ENCODE measurements at regions not wholly inside any gene's neighbourhood (a gene's known extent, or its start where the extent isn't known, plus 50 kb on each side); places are given as distances from the start of the nearest gene placed in this dataset.

GRCh38 chr2:199572571-199572970 is 114.8 kb upstream of the SATB2 start:
- Histone ChIP-seq H3K36me3 (ENCODE audit: control insufficient read depth, insufficient read depth, low read length) (no peaks in the 10 kb centered on the region), H3K4me3 (ENCODE audit: low read depth, low read length) (no peak overlapping the region), H3K4me1 (no peaks in the 10 kb centered on the region)

GRCh38 chr2:199570934-199571333 is 113.2 kb upstream of the SATB2 start:
- H3K27ac ChIP-seq = no peak overlapping the region
- TF ChIP-seq CTCF (IDR thresholded peaks at IDR 0.05) = no peak
- no peaks in the 10 kb centered on the region for H3K4me1 ChIP-seq
- H3K4me3 ChIP-seq (ENCODE audit: low read depth, low read length) = no peak overlapping the region
- no peak overlapping the region for H2AFZ ChIP-seq
- H3K4me2 ChIP-seq (ENCODE audit: low read length) = no peak overlapping the region
- no peaks in the 10 kb centered on the region for H3K27me3 ChIP-seq (ENCODE audit: control insufficient read depth, insufficient read depth, low read length)
- H3K9ac ChIP-seq = no peak overlapping the region
- no peaks in the 10 kb centered on the region for H3K79me2 ChIP-seq
- no peaks in the 10 kb centered on the region for H3K36me3 ChIP-seq (ENCODE audit: control insufficient read depth, insufficient read depth, low read length)
- H3K9me3 ChIP-seq (ENCODE audit: control insufficient read depth, low read length) = no peaks in the 10 kb centered on the region

More at GRCh38 chr2:199572571-199572970, 114.8 kb upstream of the SATB2 start:
- no peaks in the 10 kb centered on the region for H3K9me3 ChIP-seq (ENCODE audit: control insufficient read depth, low read length)
- no peaks in the 10 kb centered on the region for H3K79me2 ChIP-seq
- TF ChIP-seq CTCF (IDR thresholded peaks at IDR 0.05) = no peak
- no peak overlapping the region for H3K9ac ChIP-seq
- no peak overlapping the region for H2AFZ ChIP-seq
- H3K4me2 ChIP-seq (ENCODE audit: low read length) = no peak overlapping the region
- H3K27me3 ChIP-seq (ENCODE audit: control insufficient read depth, insufficient read depth, low read length) = no peaks in the 10 kb centered on the region
- H3K27ac ChIP-seq = no peak overlapping the region

GRCh38 chr2:199569336-199569735 is 111.6 kb upstream of the SATB2 start:
- Histone ChIP-seq H3K9me3 (ENCODE audit: control insufficient read depth, low read length) (no peaks in the 10 kb centered on the region), H3K36me3 (ENCODE audit: control insufficient read depth, insufficient read depth, low read length) (no peaks in the 10 kb centered on the region), H3K79me2 (no peaks in the 10 kb centered on the region), H3K4me2 (ENCODE audit: low read length) (no peak overlapping the region), H3K4me1 (no peaks in the 10 kb centered on the region), H3K27ac (no peak overlapping the region), H3K4me3 (ENCODE audit: low read depth, low read length) (no peak overlapping the region), H3K27me3 (ENCODE audit: control insufficient read depth, insufficient read depth, low read length) (no peaks in the 10 kb centered on the region), H2AFZ (no peak overlapping the region), H3K9ac (no peak overlapping the region)
- no peak for TF ChIP-seq CTCF (IDR thresholded peaks at IDR 0.05)

- no peak overlapping the region for H2AFZ ChIP-seq
- no peak for TF ChIP-seq CTCF (IDR thresholded peaks at IDR 0.05)
- H3K4me2 ChIP-seq (ENCODE audit: low read length) = no peak overlapping the region
- H3K27ac ChIP-seq = no peak overlapping the region
- H3K36me3 ChIP-seq (ENCODE audit: control insufficient read depth, insufficient read depth, low read length) = no peaks in the 10 kb centered on the region
- no peak overlapping the region for H3K9ac ChIP-seq
- H3K27me3 ChIP-seq (ENCODE audit: control insufficient read depth, insufficient read depth, low read length) = no peaks in the 10 kb centered on the region
- no peaks in the 10 kb centered on the region for H3K4me1 ChIP-seq
- no peak overlapping the region for H3K4me3 ChIP-seq (ENCODE audit: low read depth, low read length)
- H3K79me2 ChIP-seq = no peaks in the 10 kb centered on the region
- no peaks in the 10 kb centered on the region for H3K9me3 ChIP-seq (ENCODE audit: control insufficient read depth, low read length)
Observed at GRCh38 chr2:199558156-199558555, 100.4 kb upstream of the SATB2 start.

GRCh38 chr2:199556527-199557285 is 99.0 kb upstream of the SATB2 start:
- Histone ChIP-seq H3K27ac (no peak overlapping the region), H3K4me2 (ENCODE audit: low read length) (no peak overlapping the region), H2AFZ (no peak overlapping the region), H3K4me3 (ENCODE audit: low read depth, low read length) (no peak overlapping the region), H3K27me3 (ENCODE audit: control insufficient read depth, insufficient read depth, low read length) (no peaks in the 10 kb centered on the region), H3K36me3 (ENCODE audit: control insufficient read depth, insufficient read depth, low read length) (no peaks in the 10 kb centered on the region), H3K9ac (no peak overlapping the region), H3K9me3 (ENCODE audit: control insufficient read depth, low read length) (no peaks in the 10 kb centered on the region), H3K79me2 (no peaks in the 10 kb centered on the region), H3K4me1 (no peaks in the 10 kb centered on the region)
- TF ChIP-seq CTCF (IDR thresholded peaks at IDR 0.05) = no peak

Data from parathyroid adenoma (tissue), 2 donors.